Renal cortical epithelial cell (primary cell): ENCODE measurements at regions not wholly inside any gene's neighbourhood (a gene's known extent, or its start where the extent isn't known, plus 50 kb on each side); places are given as distances from the start of the nearest gene placed in this dataset.
"Not testable (repeated sequence)": the region's sequence is repeated elsewhere in the genome, so short reads cannot be mapped to it uniquely, and the experiment has no call there.

ENCODE experiments used
- DNase-seq: peaks from one replicate; pipeline ENCODE4 v3.0.0-alpha.2; 2011; ENCODE audit warnings: low read depth

DNA sequence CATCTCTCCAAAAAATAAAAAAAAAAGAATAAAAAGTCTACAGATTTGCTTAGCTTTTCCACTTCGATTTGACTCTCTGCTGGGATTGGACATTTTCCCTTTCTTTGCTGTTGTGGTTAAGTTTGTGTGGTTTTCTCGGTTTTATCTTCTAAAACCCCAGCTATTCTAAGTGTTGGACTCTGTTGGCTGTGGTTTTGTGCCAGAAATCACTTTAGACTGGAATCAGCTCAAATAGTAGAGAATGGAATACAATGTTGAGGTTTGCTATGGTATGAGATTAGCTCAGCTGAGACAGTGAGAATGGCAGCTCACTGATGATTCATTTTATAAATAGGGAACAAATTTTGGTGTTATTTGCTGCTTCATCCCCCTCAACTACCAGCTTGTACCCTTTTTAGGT lies 116.0 kb downstream of the BUB3 start:
- DNase-seq, result peak; percentile 54

DNA sequence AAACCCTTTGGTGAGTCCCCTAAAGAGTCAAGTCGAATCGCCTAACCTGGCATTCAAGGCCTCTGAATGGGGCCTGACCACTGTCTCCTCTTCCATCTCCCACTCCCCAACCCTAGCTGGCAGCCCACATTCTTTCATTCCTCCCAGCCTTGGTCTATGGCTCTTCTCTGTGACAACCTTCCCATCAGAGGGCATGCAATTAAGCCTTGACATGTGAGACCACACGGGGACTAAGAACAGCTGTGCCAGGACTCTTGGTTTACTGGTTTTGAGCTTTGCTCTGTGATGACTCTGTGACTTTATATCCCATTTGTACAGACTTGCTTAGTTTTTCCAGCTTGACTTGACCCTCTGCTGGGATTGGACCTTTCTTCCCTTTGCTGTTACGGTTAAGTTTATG lies 116.6 kb downstream of the BUB3 start:
- DNase-seq, result no peak

DNA sequence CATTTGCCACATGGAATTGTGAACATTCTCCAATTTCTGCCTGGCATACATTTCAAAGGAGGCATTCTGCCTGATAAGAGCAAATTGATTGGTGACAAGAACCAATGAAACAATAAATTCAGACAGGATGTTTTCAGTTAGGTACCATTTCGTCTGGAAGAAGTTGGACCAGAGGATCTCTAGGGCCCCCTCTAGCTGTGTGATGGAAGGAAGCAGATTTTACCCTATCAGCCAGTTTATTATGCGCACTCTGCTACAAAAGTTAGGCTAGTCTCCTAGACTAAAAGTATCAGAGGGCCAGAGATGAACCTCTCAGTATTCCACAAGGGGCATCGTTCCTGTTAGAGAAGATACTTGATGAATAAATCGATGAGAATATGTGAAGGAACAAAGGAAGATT lies 118.0 kb downstream of the BUB3 start:
- DNase-seq, result no peak

DNA sequence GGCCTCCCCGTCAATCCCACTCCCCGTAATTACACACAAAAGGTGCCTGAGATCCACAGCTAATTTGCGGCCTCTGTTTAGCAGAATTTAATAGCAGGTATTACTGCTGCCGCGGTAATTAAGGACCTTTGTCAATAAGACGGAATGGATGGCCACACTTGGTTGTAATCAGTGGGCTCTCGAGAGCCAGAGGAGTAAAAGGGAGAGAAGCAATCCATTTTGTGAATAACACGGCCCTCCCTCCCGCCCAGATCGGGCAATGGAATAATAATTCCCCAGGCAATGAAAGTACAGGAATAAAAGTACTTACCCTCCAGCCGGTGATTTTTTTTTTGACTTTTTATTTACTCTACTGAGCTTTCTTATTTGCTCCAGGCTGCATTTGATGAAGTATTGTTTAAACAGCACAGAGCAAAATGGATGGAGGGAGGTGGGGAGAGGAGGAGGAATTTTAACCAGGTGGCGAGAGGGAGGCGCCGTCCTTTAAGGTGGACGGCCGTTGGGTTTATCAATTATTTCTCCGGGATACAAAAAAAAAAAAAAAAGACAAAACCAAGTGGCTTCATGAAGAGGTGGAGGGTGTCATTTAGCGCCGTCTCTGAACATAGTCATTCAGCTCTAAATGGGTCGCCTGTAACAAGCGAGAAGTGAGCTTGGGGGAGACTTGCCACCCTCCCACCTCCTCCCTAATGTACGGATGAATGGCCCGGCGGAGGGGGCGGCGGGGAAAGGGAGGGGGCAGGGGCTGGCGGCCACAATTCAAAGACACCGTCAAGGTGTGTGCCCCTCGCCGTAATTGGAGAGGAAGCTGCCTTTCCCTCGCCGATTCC lies 120.3 kb downstream of the BUB3 start:
- DNase-seq, result peak; percentile 11

DNA sequence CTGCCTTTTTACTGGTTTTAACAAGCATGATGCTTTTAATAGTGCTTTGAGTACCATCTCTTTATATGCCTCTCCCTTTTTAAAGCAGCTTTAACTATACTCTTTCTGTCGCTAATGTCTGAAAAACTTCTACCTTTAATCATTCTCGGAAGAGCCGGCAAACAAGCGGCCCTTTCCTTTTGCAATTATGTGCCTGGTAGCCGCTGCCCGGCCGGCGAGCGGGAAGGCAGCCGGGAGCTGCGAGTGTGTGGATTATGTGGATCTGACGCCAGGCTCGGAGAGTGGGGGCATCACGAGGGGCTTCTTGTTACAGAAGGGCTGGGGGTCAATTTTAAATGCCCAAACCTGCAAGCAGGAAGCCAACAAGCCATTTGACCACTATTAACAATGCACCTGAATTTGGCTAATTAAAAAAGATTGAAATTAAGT lies 120.9 kb downstream of the BUB3 start:
- DNase-seq, result no peak

DNA sequence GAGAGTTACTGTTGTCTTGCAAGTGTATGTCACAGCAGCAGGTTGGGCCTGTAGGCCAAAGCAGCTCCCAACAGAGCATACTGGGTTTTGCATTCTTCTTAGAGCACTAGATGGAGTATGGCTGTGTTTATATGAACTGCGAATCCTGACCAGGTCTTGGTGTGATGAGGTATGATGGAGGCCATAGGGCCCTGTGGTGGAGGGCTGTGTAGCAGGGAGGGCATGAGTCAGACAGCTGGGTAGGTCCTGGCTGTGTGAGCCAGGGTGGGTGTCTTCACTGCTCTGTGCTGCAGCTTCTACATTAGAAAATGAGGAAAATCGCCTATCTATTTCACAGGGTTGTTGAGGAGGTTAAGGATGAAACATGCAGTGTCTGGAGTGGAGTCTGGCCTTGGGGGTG lies 124.2 kb downstream of the BUB3 start:
- DNase-seq, result no peak

DNA sequence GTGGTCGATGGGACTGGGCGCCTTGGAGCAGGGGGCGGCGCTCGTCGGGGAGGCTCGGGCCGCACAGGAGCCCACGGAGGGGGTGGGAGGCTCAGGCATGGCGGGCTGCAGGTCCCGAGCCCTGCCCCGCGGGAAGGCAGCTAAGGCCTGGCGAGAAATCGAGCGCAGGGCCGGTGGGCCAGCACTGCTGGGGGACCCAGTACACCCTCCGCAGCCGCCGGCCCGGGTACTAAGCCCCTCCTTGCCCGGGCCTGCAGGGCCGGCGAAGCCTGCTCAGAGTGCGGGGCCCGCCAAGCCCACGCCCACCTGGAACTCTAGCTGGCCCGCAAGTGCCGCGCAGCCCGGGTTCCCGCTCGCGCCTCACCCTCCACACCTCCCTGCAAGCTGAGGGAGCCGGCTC lies 129.2 kb downstream of the BUB3 start:
- not testable (repeated sequence) for DNase-seq

DNA sequence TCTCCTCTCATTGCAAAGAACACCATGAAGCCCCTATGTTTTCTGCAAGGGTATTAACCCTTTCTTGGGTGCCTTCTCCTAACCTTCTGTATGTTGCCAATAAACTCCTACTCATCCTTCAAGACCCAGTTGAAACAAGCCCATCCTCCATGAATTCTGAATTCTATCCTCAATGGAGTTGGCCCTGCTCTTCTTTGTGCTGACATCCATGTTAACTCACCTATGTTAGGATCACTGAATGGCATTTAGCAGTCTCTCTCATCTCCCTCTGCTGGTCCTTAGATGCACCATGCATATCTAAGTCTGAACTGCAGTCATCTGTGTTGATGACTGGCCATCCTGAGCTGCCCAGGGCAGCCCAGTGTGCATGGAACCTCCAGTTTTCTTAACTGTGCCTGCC lies 129.8 kb downstream of the BUB3 start:
- no peak for DNase-seq

DNA sequence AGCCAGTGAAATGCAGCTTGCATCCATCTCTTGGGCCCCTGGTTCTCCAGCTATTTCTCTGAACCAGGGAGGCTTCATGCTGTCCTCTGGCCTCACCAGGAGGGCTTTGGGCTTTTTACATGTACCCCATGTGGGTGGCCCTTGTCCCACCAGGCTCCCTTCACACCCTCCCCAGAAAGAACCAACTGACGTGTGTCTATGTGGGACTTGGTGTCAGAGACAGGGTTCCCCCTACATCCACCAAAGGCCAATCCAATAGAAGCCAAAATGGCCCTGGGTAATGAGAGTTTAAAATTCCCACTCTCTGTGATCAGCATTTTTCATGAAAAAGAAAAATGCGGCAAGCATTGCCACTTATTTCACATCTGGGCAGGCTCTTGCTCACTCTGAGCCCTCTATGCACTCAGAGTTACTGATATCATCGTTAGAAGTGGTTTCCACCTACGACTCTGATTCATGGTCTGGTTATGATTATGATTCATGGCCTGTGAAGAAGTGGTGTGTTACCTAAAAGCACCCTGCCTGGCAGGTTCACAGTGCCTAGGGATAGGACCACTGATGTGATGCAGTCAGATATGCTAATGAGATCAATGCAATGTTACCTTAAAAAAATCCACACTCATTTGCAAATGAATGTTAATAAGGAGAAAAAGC lies 133.5 kb downstream of the BUB3 start:
- peak; percentile 56 for DNase-seq

DNA sequence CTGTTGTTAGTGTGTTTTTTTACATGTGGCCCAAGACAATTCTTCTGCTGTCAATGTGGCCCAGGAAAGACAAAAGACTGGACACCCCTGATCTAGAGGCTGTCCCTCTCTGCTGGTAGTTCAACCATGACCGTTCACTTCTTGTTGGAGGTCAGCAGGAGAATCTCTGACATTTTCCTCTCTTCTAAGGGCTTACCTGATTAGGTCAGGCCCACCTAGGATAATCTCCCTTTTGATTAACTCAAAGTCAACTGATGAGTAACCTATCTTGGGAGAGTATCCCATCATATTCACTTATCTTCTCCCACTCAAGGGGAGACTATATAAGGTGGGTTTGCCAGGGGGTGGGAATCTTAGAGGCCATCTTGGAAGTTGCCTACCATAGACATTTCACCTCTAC lies 135.2 kb downstream of the BUB3 start:
- no peak for DNase-seq

DNA sequence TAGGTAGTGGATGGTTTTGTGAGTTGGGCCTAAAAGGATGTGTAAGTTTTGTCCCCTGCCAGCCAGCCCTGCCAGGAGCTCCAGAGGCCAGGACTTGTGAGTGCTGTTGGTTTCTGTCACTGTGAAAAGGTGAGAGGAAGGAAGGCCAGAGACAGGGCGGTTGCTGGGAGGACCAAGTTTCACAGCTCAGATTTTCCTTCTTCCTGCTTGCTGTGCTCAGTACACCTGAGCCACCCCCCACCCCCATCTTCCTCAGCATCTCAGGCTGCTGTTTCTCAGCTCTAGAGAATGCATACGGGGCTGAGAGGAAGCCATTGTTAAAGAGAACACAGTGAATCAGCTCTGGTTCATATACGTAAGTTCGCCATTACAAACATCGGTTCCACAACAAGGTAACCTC lies 139.9 kb downstream of the BUB3 start:
- no peak for DNase-seq

DNA sequence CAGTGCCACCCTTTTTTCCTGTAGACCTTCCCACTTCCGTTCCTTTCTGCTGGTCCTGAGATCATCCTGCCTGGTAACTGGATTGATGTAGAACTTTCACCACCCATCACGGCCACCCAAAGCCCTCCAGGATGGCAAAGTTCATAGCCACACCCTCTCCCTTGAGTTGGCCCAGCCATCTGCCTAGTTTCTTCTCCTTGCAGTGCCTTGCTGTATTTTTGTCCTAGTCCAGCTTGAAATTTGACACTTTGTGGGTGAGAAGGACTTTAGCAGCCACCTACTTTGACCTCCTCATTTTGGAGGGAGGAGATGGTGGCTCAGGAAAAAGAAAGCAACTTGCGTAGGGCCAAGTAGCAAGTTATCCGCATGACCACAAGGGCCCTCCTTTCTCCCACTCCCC lies 140.7 kb downstream of the BUB3 start:
- no peak for DNase-seq

DNA sequence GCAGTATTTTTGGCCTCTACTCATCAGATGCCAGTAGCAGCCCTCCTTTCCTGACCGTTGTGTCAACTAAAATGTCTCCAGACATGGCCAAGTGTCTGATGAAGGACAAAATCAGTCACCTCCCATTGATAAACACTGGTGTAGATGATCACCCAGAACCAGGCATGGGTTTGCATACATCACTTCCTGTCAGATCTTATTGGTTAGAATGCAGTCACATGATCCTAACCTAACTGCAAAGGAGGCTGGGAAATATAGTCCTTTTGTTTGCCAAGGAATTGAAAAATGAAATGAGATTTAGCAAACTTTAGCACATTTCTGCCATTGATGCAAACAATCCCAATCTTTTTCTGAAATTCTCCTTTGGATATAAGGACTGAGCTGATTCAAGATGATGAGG lies 141.4 kb downstream of the BUB3 start:
- no peak for DNase-seq

DNA sequence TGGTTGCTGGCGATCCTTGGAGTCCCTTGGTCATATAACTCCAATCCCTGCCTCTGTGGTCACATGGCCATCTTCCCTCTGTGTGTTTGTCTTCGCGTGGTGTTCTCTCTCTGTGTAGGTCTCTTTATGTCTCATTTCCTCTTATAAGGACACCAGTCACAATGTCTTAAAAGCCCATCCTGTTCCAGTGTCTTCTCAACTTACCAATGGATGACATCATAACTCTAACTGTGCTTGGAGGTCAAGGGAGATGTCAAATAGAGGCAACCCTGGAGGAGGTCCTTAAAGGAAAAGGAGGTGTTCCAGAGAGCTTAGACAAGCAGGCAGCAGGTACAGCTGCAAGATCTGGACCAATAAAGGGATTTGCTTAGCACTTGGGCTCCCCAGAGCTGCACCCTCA lies 143.0 kb downstream of the BUB3 start:
- no peak for DNase-seq

DNA sequence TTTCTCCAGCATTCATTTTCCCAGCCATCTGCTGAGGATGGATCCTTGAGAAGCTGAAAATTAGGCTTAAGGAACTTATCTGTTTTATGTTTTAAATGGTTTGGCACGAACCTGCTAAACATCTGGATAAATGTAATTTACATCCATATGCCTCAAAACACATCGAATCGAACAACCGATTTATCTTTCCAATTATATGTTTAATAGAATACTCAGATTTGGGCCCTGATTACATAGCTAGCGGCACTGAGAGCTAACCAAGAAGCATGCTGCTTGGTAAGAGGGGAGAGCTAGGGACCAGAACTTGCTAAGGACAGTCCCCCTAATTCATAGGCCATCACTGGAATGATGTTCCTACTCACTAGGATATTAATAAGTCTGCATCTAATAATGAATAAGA lies 144.4 kb downstream of the BUB3 start:
- no peak for DNase-seq

DNA sequence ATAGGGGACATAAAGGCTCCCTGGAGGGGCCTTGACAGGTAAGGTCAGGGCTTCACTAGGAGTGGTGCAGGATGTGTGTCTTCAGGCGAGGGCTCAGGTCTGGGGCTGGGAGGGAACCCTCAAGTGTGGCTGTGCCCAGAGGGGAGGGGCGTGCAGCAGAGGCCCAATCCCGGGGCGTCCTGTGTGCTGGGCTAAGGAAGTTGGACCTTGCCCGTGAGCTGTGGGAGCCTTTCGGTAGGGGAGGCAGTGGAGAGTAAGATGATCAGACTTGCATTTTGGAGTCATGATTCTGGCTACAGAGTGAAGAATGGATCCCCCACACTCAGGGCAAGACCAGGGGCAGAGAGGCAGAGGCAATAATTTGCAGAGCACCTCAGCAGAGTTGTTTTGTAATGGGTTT lies 145.4 kb downstream of the BUB3 start:
- no peak for DNase-seq

DNA sequence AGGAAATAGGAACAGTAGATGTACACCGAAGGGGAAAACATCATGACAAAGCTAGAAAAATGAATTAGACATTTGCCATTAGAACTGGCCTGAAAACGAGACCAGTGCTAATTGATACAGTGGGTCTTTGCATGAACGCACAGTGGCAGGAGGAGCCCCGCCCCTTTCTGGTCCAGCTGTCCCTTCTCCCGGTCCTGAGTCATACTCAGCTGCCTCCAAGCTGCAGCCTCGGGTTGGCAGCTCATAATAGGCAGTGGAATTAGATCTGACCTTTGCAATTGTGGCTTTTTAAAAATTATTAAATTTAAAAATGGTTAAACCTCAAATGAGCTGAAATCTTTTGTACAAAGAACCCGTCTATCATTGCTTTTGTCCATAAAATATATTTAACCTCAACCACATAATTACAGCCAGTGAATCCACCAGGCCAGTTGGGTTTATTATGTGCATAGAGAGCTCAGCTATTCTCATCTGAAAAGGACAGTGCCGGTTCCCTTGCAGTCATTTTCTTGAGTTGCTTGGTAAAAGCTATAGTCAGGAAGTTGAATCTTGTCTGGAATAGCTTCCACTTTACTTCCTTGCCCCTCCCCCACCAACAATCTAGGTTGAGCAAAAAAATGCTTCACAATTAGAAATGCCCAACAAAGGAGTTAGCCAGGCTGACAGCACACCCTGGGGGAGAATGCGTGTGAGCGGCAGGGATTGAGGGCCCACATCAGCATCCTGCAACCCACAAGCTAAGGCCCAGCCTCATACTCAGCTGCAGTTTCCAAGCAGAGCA lies 147.1 kb downstream of the BUB3 start:
- DNase-seq, result peak; percentile 30

DNA sequence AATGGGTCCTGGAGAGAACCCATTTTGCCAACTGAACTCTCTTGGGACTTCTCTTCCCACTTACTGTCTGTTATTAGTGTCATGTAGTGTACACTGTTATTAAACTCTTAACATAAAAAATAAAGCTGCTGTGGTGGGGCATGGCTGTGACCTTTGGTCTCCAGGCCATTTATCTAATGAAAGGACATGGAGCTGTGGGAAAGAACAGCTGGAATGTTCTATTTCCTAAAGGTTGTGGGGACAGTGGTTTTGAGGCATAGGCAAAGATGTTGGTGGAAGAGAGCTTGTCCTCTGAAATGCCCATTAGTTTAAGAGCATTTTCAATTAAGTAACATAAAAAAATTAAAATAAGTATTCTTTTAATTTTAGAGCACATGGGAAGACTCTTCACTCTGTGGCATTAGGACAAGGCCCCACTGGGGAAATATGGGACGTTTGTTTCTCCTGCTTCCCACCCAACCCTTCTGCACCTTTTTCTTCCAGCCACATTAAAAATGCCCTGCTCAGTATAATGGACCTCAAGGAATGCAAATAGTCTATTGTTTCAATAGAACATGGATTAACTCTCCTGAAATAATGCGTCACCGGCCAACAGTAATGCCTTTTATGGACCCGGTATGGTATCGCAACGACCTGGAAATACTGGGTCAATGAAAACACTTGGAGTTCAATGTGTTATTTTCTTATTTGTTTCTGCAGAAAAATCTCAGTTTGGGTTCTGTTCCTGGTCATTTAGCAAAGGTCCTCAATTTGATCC lies 149.6 kb downstream of the BUB3 start:
- no peak for DNase-seq

DNA sequence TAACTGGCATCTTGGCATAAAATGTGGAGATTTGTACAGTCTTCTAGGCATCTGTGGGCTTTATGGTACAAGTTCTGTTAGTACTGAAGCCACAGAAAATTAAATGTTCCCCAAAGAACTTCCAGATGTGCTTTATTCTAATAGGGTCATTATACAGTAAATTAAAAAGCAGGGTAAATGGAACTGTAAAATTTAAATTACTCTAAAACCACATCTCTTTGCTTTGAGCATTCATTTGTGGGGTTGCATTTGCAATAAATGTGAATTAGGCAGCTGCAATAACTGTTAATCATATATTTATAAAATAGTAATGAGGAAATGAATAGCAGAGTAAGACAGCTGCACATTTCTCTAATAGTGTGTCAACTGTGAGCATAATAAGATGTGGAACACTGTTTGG lies 151.5 kb downstream of the BUB3 start:
- no peak for DNase-seq

DNA sequence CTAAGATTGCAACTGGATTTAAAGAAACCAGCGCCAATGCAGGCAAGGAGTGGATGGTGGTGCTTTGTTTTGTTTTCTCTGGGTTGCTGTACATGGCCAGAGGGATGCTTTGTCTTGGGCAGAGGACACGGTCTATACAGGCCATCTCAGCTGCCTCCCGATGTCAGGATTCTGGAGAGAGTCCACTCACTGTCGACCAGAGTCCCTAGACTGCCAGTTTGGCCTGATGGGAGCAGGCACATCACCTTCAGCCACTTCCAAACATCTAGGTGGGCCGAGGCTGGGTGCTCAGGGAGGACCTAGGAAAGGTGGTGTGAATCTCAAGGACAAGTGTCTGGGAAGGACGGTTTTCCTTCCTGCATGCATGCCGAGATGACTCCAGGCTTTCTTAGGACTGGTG lies 152.1 kb downstream of the BUB3 start:
- no peak for DNase-seq

DNA sequence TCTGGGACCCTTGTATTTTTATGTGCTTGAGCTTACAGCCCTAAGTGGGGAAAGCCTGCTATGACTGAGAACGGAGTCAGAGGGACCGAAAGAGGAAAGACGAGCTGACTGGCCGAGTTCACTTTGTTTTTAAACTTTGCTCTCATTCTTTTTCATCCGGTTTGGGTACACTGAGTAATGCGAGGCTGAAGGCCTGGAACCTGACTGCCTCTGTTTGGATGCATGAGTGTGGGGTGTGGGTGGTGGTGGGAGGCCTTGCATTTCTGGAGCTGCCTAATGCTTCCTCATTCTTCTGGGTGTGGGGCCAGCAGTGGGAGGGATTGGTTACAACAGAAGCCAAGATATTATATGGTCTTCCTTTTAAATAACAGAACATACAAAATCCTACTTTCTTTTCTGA lies 155.5 kb downstream of the BUB3 start:
- no peak for DNase-seq

DNA sequence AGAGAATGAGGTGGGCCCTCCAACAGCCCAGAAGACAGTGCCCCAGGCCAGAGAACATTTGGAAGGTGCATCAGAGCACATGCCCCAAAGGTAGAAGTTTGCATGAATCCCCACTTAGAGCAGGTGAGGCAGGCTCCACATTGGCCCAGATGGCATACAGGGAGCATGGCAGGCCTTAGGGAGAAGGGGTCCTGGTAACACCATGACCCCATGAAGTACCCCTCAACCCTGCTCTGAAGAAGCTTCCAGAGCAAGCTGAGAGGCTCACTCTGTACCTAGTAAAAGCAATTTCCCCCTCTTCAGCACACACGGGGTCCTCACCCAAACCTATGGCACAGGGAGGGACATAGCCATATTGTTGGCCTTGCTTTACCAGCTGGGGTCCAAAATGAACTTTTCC lies 162.6 kb downstream of the BUB3 start:
- DNase-seq, result no peak
